ENCODE measurements at regions not wholly inside any gene's neighbourhood (a gene's known extent, or its start where the extent isn't known, plus 50 kb on each side); places are given as distances from the start of the nearest gene placed in this dataset.

GRCh38 chr1:183730886-183731573 lies 73.9 kb upstream of the RGL1 start:
- Histone ChIP-seq H4K20me1 (ENCODE audit: control insufficient read depth, extremely low read depth, insufficient read depth, low read length) (no peaks in the 10 kb centered on the region), H3K9me3 (ENCODE audit: control insufficient read depth, low read depth, low read length) (no peaks in the 10 kb centered on the region), H3K27ac (ENCODE audit: control insufficient read depth, insufficient read depth, low read length) (no peak overlapping the region), H3K27me3 (ENCODE audit: control insufficient read depth, extremely low read depth, insufficient read depth, low read length) (no peaks in the 10 kb centered on the region), H2AFZ (ENCODE audit: control insufficient read depth, low read length) (no peak overlapping the region), H3K9me1 (ENCODE audit: control insufficient read depth, extremely low read depth, insufficient read depth, low read length) (no peaks in the 10 kb centered on the region), H3K4me2 (ENCODE audit: control insufficient read depth, extremely low read depth, insufficient read depth, low read depth, low read length) (no peak overlapping the region), H3K79me2 (ENCODE audit: control insufficient read depth, insufficient read depth, low read length) (no peaks in the 10 kb centered on the region), H3K4me3 (ENCODE audit: control insufficient read depth in 2 of 3, extremely low read depth in 1 of 3, insufficient read depth in 2 of 3, low read depth in 1 of 3, low read length in 3 of 3) (no peak overlapping the region), H3K36me3 (ENCODE audit: control insufficient read depth in 2 of 2, extremely low read depth in 1 of 2, insufficient read depth in 2 of 2, low read length in 2 of 2) (no peaks in the 10 kb centered on the region), H3K4me1 (ENCODE audit: control insufficient read depth, extremely low read depth, insufficient read depth, low read length) (no peaks in the 10 kb centered on the region), H3K9ac (ENCODE audit: control insufficient read depth, extremely low read depth, insufficient read depth, low read length) (no peak overlapping the region)
- dilution Hi-C loops (cut with MboI; ENCODE audit: extremely low pct_ligation_motif_present, low sequenced_read_pairs), result no loop called here
- TF ChIP-seq EZH2 (IDR thresholded peaks at IDR 0.05; ENCODE audit: low read length) (no peak), CTCF (optimal IDR thresholded peaks at IDR 0.05 in 1 of 3, IDR thresholded peaks at IDR 0.05 in 1 of 3, conservative IDR thresholded peaks at IDR 0.05 in 1 of 3; ENCODE audit: extremely low read depth in 1 of 3, insufficient read depth in 2 of 3, low read length in 3 of 3) (no peak)
- FAIRE-seq (no peak), DNase-seq (ENCODE audit: low read depth, low spot score) (no peak)

- dilution Hi-C loops (cut with MboI; ENCODE audit: extremely low pct_ligation_motif_present, low sequenced_read_pairs), result no loop called here
- H3K36me3 ChIP-seq (ENCODE audit: control insufficient read depth in 2 of 2, extremely low read depth in 1 of 2, insufficient read depth in 2 of 2, low read length in 2 of 2), result no peaks in the 10 kb centered on the region
- no peak overlapping the region for H3K4me2 ChIP-seq (ENCODE audit: control insufficient read depth, extremely low read depth, insufficient read depth, low read depth, low read length)
- no peak overlapping the region for H3K9ac ChIP-seq (ENCODE audit: control insufficient read depth, extremely low read depth, insufficient read depth, low read length)
- H3K9me1 ChIP-seq (ENCODE audit: control insufficient read depth, extremely low read depth, insufficient read depth, low read length), result no peaks in the 10 kb centered on the region
- no peak overlapping the region for H2AFZ ChIP-seq (ENCODE audit: control insufficient read depth, low read length)
- no peak overlapping the region for H3K27ac ChIP-seq (ENCODE audit: control insufficient read depth, insufficient read depth, low read length)
- H3K27me3 ChIP-seq (ENCODE audit: control insufficient read depth, extremely low read depth, insufficient read depth, low read length), result no peaks in the 10 kb centered on the region
- no peak for TF ChIP-seq CTCF (optimal IDR thresholded peaks at IDR 0.05 in 1 of 3, IDR thresholded peaks at IDR 0.05 in 1 of 3, conservative IDR thresholded peaks at IDR 0.05 in 1 of 3; ENCODE audit: extremely low read depth in 1 of 3, insufficient read depth in 2 of 3, low read length in 3 of 3)
- TF ChIP-seq EZH2 (IDR thresholded peaks at IDR 0.05; ENCODE audit: low read length), result no peak
- no peaks in the 10 kb centered on the region for H3K4me1 ChIP-seq (ENCODE audit: control insufficient read depth, extremely low read depth, insufficient read depth, low read length)
- no peaks in the 10 kb centered on the region for H3K9me3 ChIP-seq (ENCODE audit: control insufficient read depth, low read depth, low read length)
- FAIRE-seq, result no peak
- H3K79me2 ChIP-seq (ENCODE audit: control insufficient read depth, insufficient read depth, low read length), result no peaks in the 10 kb centered on the region
- no peak for DNase-seq (ENCODE audit: low read depth, low spot score)
- no peaks in the 10 kb centered on the region for H4K20me1 ChIP-seq (ENCODE audit: control insufficient read depth, extremely low read depth, insufficient read depth, low read length)
- no peak overlapping the region for H3K4me3 ChIP-seq (ENCODE audit: control insufficient read depth in 2 of 3, extremely low read depth in 1 of 3, insufficient read depth in 2 of 3, low read depth in 1 of 3, low read length in 3 of 3)
Observed at GRCh38 chr1:183730107-183730724, 74.7 kb upstream of the RGL1 start.

All from keratinocyte (primary cell).